CD14-positive monocyte (primary cell): ENCODE measurements at regions not wholly inside any gene's neighbourhood (a gene's known extent, or its start where the extent isn't known, plus 50 kb on each side); places are given as distances from the start of the nearest gene placed in this dataset.

Experiments
- DNase-seq, 3 donors: peaks; one replicate each; pipeline ENCODE4 v3.0.0-alpha.2; 2011 to 2022
- H2AFZ ChIP-seq: 2 replicates; pipeline ENCODE4 v1.6.0; 2012; ENCODE audit warnings: mild to moderate bottlenecking, low read depth, low read length, inconsistent platforms; ENCODE audit not compliant: insufficient read depth, poor library complexity, severe bottlenecking
- H3K27ac ChIP-seq, 2 donors: 1 replicate in 1 of 2; 2 replicates in 1 of 2; pipeline ENCODE4 v1.5.1; 2012 to 2013; ENCODE audit warnings: low read length in 2 of 2, control low read depth in 1 of 2, inconsistent platforms in 1 of 2, low read depth in 1 of 2, mild to moderate bottlenecking in 1 of 2
- H3K27me3 ChIP-seq, 2 donors: one replicate each; pipeline versions ENCODE4 v1.6.0 to v1.6.1; 2011 to 2013; ENCODE audit warnings: low read length in 2 of 2; ENCODE audit not compliant: control insufficient read depth in 2 of 2, insufficient read depth in 2 of 2
- H3K36me3 ChIP-seq, 2 donors: replicated peaks in 1 of 2; 1 replicate in 1 of 2; 2 replicates in 1 of 2; pipeline versions ENCODE4 v1.5.1 to v1.6.1; 2012 to 2013; ENCODE audit warnings: low read length in 2 of 2, control low read depth in 1 of 2, inconsistent platforms in 1 of 2, mild to moderate bottlenecking in 1 of 2; ENCODE audit not compliant: insufficient read depth in 2 of 2, control insufficient read depth in 1 of 2
- H3K4me1 ChIP-seq, 2 donors: 1 replicate in 1 of 2; 2 replicates in 1 of 2; pipeline versions ENCODE4 v1.5.1 to v1.6.1; 2012 to 2013; ENCODE audit warnings: low read length in 2 of 2, control low read depth in 1 of 2, inconsistent platforms in 1 of 2, mild to moderate bottlenecking in 1 of 2, moderate library complexity in 1 of 2; ENCODE audit not compliant: insufficient read depth in 2 of 2, control insufficient read depth in 1 of 2
- H3K4me2 ChIP-seq: replicated peaks from 2 replicates; pipeline ENCODE3; 2012; ENCODE audit warnings: low read length, moderate library complexity, mild to moderate bottlenecking; ENCODE audit not compliant: poor library complexity, severe bottlenecking; ENCODE audit errors: extremely low read depth
- H3K4me3 ChIP-seq, 3 experiments: fragments of 200-600 bp in 1 of 3; sonication (generic) in 1 of 3; replicated peaks in 1 of 3; 1 replicate in 2 of 3; 2 replicates in 1 of 3; pipeline ENCODE4 v1.5.1; 2011 to 2013; ENCODE audit warnings: low read length in 3 of 3, mild to moderate bottlenecking in 3 of 3, control low read depth in 2 of 3, low read depth in 2 of 3, inconsistent platforms in 1 of 3, moderate library complexity in 1 of 3
- H3K79me2 ChIP-seq: 2 replicates; pipeline ENCODE4 v1.6.0; 2012; ENCODE audit warnings: mild to moderate bottlenecking, control low read depth, inconsistent platforms, low read length, moderate library complexity; ENCODE audit not compliant: insufficient read depth
- H3K9ac ChIP-seq: 2 replicates; pipeline ENCODE4 v1.6.0; 2017; ENCODE audit warnings: low read length, mild to moderate bottlenecking; ENCODE audit not compliant: insufficient read depth, poor library complexity, severe bottlenecking
- H3K9me3 ChIP-seq, 2 donors: replicated peaks in 1 of 2; 1 replicate in 1 of 2; 2 replicates in 1 of 2; pipeline versions ENCODE4 v1.5.1 to v1.6.1; 2012 to 2013; ENCODE audit warnings: low read length in 2 of 2, control low read depth in 1 of 2; ENCODE audit not compliant: control insufficient read depth in 1 of 2, insufficient read depth in 1 of 2
- H4K20me1 ChIP-seq: 2 replicates; pipeline ENCODE4 v1.6.0; 2012; ENCODE audit warnings: mild to moderate bottlenecking, low read length, control low read depth, moderate library complexity; ENCODE audit not compliant: insufficient read depth
- H3K27ac Mint-ChIP-seq, 7 donors: one replicate each; pipeline ENCODE4 v1.8.0; 2020; ENCODE audit warnings: mild to moderate bottlenecking in 7 of 7, mixed read lengths in 7 of 7, moderate library complexity in 6 of 7, inconsistent platforms in 2 of 7
- H3K27me3 Mint-ChIP-seq, 3 donors: one replicate each; pipeline ENCODE4 v1.8.0; 2021 to 2022; ENCODE audit warnings: low read depth in 3 of 3, mild to moderate bottlenecking in 3 of 3, mixed read lengths in 3 of 3, moderate library complexity in 3 of 3, inconsistent platforms in 1 of 3
- H3K36me3 Mint-ChIP-seq, 2 donors: one replicate each; pipeline ENCODE4 v1.8.0; 2020; ENCODE audit warnings: mixed read lengths in 2 of 2, inconsistent platforms in 1 of 2, mild to moderate bottlenecking in 1 of 2
- H3K4me1 Mint-ChIP-seq: one replicate; pipeline ENCODE4 v1.8.0; 2020; ENCODE audit warnings: mild to moderate bottlenecking, mixed read lengths
- H3K4me3 Mint-ChIP-seq, 2 donors: one replicate each; pipeline ENCODE4 v1.8.0; 2020; ENCODE audit warnings: mild to moderate bottlenecking in 2 of 2, mixed read lengths in 2 of 2, moderate library complexity in 1 of 2
- H3K9me3 Mint-ChIP-seq, 7 donors: one replicate each; pipeline ENCODE4 v1.8.0; 2020 to 2022; ENCODE audit warnings: mixed read lengths in 7 of 7, mild to moderate bottlenecking in 6 of 7, moderate library complexity in 6 of 7, inconsistent platforms in 2 of 7
- CTCF ChIP-seq: fragments of 200-600 bp; IDR thresholded peaks from one replicate; pipeline ENCODE4 v1.8.0; 2022; ENCODE audit warnings: antibody characterized with exemption, mild to moderate bottlenecking
- WGBS: methylation state at CpG from one replicate; pipeline ENCODE4 v1.1.5; 2013; ENCODE audit warnings: missing lambda C conversion rate; ENCODE audit not compliant: insufficient coverage; 5-methylcytosine and 5-hydroxymethylcytosine counted together
- intact Hi-C, 2 donors: fragments of 100-400 bp; cut with micrococcal nuclease; formaldehyde crosslinking; loops; one replicate each; pipeline versions ENCODE4 v1.15.0 to v1.15.1; 2023

DNA sequence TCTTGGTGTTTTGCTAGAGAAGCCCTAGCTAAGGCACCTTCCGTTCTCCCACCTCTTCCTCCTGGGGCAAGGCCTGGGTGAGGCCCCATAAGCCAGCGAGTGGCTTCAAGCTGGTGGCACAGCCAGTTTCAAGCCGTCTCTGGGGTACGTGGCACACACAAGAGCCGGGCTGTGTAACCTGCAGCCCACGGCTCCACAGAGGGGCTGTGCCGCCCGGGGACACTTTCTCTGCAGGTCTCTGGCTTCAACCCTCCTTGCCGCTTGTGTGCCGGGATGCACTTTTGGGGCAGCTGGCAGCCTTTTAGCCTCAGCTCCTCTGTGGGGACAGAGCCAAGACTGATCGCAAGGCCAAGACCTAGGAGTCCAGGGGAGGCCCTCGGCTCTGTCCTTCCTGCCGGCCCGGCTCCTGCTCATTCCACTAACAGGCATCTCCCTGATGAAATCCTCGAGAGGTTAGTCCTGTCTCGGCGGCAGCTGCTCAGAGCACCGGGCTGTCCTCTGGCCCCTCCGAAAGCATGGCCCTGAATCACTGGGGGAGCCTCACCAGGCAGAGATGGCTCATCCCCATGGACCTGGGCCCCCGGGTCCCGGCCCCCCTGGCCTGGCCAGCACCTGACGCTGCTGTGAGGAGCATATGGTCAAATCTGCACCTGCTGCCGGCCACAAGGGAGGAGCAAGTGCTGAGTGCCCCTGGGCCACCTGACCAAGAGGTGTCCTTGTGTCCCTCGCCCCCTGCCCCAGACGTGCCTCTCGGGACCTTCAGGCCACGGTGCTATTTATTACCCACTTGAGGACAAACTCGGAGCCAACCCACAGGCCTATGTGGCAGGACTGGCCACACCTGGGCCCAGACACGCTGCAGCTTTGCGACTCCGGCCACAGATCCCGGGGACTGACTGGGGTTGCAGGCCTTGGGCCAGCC lies 98.5 kb downstream of the METRNL start:
- no peaks in the 10 kb centered on the region for H3K36me3 ChIP-seq
- no peak overlapping the region for H3K4me2 ChIP-seq
- no peak for TF ChIP-seq CTCF
- Mint-ChIP-seq H3K4me3 (no peak overlapping the region), H3K9me3 (no peaks in the 10 kb centered on the region), H3K36me3 (no peaks in the 10 kb centered on the region), H3K27me3 (peaks cover 0 to 5% (median 5%) of the 10 kb centered on the region in 3 donors), H3K27ac (no peak overlapping the region), H3K4me1 (peaks cover 13% of the 10 kb centered on the region)
- no peak overlapping the region for H3K27ac ChIP-seq
- intact Hi-C loops: no loop called here
- peaks cover 11% of the 10 kb centered on the region in 2 donors for H3K4me1 ChIP-seq
- peak in 1 of 3 donors; percentile 3 for DNase-seq
- no peaks in the 10 kb centered on the region for H3K9me3 ChIP-seq
- no peaks in the 10 kb centered on the region for H3K79me2 ChIP-seq
- H3K9ac ChIP-seq: no peak overlapping the region
- no peak overlapping the region for H2AFZ ChIP-seq
- H3K4me3 ChIP-seq: no peak overlapping the region
- no peaks in the 10 kb centered on the region for H4K20me1 ChIP-seq
- 88% methylated on average over 31 of the region's 32 CpGs for WGBS
- H3K27me3 ChIP-seq: no peaks in the 10 kb centered on the region

DNA sequence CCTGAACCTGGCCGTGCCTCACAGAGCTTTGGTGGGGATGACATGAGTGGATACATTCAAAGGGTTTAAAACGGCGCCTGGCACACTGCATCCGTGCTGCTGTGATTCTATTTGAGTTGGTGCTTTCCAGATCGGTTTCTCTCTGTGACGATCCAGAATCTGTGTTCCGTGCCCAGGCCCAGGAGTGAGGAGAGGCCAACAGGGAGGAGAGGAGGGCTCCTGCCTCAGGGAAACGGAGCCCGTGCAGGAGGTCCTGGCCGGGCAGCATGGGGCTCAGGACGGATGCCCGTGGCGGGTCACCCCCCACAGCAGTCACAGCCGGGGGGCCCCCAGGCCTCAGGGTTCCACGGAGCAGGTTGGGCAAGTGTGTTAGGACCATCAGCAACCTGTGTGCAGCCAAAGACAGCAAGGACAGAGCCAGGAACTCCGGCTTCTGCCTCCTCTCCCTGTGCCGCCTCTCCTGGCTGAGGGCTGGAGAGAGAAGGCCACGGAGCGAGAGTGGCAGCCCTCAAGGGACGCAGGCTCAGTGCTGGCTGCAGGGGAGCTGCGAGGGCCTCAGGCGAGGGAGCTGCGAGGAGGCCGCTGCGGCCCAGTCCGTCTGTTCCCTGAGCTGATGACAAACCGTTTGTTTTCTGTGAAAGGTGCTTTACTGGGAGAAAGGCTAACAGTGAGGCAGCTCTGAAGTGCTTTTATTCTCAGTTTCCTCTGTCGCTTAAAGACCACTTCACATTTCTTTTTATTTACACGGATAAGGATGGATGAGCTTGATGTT lies 99.3 kb downstream of the METRNL start:
- Histone ChIP-seq H3K9ac (no peak overlapping the region), H3K4me2 (no peak overlapping the region), H3K4me3 (no peak overlapping the region), H3K27ac (no peak overlapping the region), H3K27me3 (no peaks in the 10 kb centered on the region), H3K36me3 (no peaks in the 10 kb centered on the region), H3K79me2 (no peaks in the 10 kb centered on the region), H2AFZ (no peak overlapping the region), H3K4me1 (peaks cover 19% of the 10 kb centered on the region in 2 donors), H3K9me3 (no peaks in the 10 kb centered on the region), H4K20me1 (no peaks in the 10 kb centered on the region)
- H3K36me3 Mint-ChIP-seq: no peaks in the 10 kb centered on the region
- no peak overlapping the region for H3K4me3 Mint-ChIP-seq
- no peaks in the 10 kb centered on the region for H3K9me3 Mint-ChIP-seq
- peak overlapping the region in 1 of 7 donors; percentile 75 for H3K27ac Mint-ChIP-seq
- peaks cover 22% of the 10 kb centered on the region for H3K4me1 Mint-ChIP-seq
- TF ChIP-seq CTCF: no peak
- 99% methylated on average over 28 of the region's 29 CpGs for WGBS
- H3K27me3 Mint-ChIP-seq: peaks cover 0 to 5% (median 5%) of the 10 kb centered on the region in 3 donors
- DNase-seq: peak in 1 of 3 donors; percentile 1
- intact Hi-C loops: no loop called here
